ENCODE measurements at regions not wholly inside any gene's neighbourhood (a gene's known extent, or its start where the extent isn't known, plus 50 kb on each side); places are given as distances from the start of the nearest gene placed in this dataset.
"Not testable (repeated sequence)": the region's sequence is repeated elsewhere in the genome, so short reads cannot be mapped to it uniquely, and the experiment has no call there.

GRCh38 chr5:82639393-82640144, 361.4 kb upstream of the RPS23 start:
- no peak overlapping the region for H3K4me3 ChIP-seq (ENCODE audit: low read depth, low read length)
- no peak for DNase-seq (ENCODE audit: low read depth)

GRCh38 chr5:82636591-82636990, 358.4 kb upstream of the RPS23 start:
- H3K4me3 ChIP-seq (ENCODE audit: low read depth, low read length): no peak overlapping the region
- DNase-seq (ENCODE audit: low read depth): no peak
- no peak for TF ChIP-seq CTCF (IDR thresholded peaks at IDR 0.05; ENCODE audit: low read depth, low read length, missing control alignments)

More at GRCh38 chr5:82639393-82640144, 361.4 kb upstream of the RPS23 start:
- no peak for TF ChIP-seq CTCF (IDR thresholded peaks at IDR 0.05; ENCODE audit: low read depth, low read length, missing control alignments)

GRCh38 chr5:82635561-82636288, 357.6 kb upstream of the RPS23 start:
- H3K4me3 ChIP-seq (ENCODE audit: low read depth, low read length): no peak overlapping the region
- no peak for TF ChIP-seq CTCF (IDR thresholded peaks at IDR 0.05; ENCODE audit: low read depth, low read length, missing control alignments)
- no peak for DNase-seq (ENCODE audit: low read depth)

- H3K4me3 ChIP-seq (ENCODE audit: low read depth, low read length): no peak overlapping the region
- no peak for TF ChIP-seq CTCF (IDR thresholded peaks at IDR 0.05; ENCODE audit: low read depth, low read length, missing control alignments)
- DNase-seq (ENCODE audit: low read depth): no peak
These were observed 350.3 kb upstream of the RPS23 start for GRCh38 chr5:82628364-82628910.

- H3K4me3 ChIP-seq (ENCODE audit: low read depth, low read length); DNase-seq (ENCODE audit: low read depth): not testable (repeated sequence)
These were observed 348.9 kb upstream of the RPS23 start for GRCh38 chr5:82626905-82627591.

- DNase-seq (ENCODE audit: low read depth); H3K4me3 ChIP-seq (ENCODE audit: low read depth, low read length): not testable (repeated sequence)
These were observed 347.9 kb upstream of the RPS23 start for GRCh38 chr5:82626012-82626411.

- no peak for TF ChIP-seq CTCF (IDR thresholded peaks at IDR 0.05; ENCODE audit: low read depth, low read length, missing control alignments)
- no peak overlapping the region for H3K4me3 ChIP-seq (ENCODE audit: low read depth, low read length)
- no peak for DNase-seq (ENCODE audit: low read depth)
These were observed 345.9 kb upstream of the RPS23 start for GRCh38 chr5:82624062-82624461.

Data from GM12864 (cell line).